Activated CD4-positive, CD25-positive, alpha-beta regulatory T cell treated with anti-CD3 and anti-CD28 coated beads, Interleukin-2, amount 50 U/mL, for 16 hours (primary cell): ENCODE measurements at regions not wholly inside any gene's neighbourhood (a gene's known extent, or its start where the extent isn't known, plus 50 kb on each side); places are given as distances from the start of the nearest gene placed in this dataset.

Experiments used
- DNase-seq: peaks from one replicate; pipeline ENCODE4 v3.0.0-alpha.2; 2020; ENCODE audit warnings: low read depth, low spot score

DNA sequence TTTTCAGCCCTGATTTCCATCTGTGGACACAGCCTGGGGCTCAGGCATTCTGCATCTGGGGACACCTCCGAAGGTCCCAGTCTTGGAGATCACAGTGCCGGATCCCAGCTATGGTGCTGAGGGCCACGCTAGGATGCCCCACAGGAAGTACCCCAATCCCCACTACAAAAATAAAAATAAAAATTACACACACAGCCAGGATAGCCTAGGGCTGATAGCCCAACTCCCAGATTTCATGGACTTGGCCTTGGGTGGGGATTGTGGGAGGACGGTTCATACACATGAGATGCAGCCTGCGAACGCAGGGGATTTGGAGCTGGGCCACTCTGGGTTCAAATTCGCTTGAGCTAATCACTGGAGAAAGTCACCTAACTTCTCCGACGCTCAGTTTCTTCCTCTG is 237.7 kb downstream of the BUD13 start:
- no peak for DNase-seq

DNA sequence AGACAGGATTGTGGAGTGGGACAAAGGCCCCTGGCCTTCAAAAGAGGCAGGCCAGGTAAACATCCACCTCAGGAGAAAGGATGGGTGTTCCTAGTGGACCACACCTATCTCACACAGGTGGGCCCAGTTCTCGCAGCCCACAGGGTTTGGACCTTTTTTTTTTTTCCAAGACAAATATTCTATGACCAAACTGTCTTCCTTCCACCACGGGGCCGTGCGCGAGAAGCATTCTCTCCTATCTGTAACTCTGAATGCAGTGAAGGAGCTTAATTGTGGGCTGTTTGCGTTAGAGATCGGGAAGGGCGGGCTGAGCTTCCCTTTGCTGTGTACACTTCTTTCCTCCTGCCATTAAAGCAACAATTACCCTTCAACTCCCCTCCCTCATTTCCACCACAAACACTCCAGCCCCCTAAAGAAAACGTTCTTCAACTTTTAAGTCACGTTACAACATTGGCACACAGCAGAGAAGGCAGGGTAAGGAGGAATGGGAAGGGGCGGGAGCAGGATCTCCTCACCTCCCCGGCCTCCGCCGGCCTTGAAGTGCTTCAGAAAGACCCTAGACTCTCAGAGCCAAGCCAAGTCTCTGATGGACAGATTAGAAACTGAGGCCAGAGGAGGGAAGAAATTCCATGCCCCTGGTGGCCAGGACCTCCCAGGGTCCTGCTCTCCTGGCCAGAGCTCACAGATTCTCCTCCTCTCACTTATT is 238.4 kb downstream of the BUD13 start:
- no peak for DNase-seq

DNA sequence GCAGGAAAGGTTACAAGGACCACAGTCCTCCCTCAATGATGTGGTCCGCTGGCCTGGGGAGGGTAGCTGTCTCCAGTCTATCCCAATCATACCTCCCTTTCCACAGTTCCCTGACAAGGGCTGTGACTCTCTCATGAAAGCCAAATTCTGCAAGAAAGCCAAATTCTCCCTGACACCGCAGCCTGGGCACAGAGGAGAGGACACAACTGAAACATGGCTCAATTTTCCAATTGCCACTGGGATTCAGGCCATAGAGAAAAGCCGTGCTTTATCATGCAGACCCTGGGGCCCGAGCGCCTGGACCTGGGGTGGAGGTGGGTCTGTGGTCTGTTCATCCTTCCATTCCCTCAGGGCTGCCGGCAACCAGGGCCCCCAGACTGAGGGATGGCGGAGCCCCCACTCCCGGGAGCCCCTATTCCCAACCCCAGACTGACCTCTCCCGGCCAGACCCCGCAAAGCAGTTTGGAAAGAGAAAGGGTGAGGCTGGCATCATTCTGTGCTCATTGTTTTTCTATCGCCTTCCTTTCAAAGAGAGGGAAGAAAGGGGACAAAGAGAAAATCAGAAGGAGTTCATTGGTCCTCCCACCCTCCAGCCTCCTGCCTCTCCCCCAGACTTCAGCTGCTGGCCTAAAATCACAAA is 239.5 kb downstream of the BUD13 start:
- DNase-seq: no peak

DNA sequence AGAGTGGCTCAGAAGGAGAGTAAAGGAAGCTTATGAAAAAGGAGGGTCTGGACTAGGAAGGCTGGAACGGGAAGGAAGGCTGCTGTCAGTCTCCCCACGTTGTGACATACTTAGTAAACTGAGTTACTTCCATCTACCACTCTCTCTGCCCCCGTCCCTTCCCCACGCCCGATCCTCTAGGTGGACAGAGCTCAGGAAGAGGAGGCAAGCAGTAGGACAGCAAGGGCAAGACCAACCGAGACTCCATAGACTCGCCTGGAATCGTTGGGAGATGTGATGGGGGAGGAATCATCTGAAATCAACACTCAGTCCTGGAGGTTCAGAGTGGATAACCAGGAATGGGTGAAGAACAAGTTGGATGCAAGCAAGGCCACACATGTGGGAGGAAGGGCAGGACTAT is 240.7 kb downstream of the BUD13 start:
- DNase-seq: no peak

DNA sequence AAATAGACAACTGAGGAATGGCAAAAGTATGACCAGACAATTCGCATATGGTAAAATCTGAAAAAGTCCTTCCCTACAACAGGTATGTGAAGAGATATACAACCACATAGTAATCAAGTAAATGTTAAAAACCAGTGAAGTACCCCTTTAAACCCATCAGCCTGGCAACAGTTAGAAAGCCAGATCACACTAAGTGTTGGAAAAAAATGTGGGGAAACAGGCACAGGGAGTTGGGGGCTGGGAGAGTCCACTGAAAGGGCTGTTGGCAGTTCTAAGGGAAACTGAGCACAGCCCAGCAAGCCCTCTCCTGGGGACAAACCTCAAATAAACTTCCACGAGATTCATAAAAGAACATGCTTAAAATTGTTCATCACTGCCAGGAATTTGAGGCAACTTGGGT is 242.1 kb downstream of the BUD13 start:
- no peak for DNase-seq

DNA sequence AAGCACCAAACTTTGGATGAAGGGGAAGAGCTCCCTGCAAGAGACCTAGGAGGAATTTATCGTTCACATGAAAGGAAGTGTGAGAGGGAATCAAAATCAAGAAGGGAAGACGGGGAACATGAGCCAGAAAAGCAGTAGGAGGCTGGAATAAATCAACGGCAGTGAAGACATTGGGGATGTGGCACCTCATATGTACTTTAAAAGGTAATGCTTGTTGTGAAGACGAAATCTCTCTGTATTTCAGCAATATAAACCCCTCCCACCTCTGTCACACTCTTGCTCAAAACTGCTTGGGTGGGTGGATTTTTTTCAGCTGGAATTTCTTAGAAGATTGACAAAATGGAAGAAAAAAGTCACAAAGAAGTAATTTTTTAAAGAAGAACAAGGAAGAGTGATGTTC is 243.5 kb downstream of the BUD13 start:
- DNase-seq: no peak

DNA sequence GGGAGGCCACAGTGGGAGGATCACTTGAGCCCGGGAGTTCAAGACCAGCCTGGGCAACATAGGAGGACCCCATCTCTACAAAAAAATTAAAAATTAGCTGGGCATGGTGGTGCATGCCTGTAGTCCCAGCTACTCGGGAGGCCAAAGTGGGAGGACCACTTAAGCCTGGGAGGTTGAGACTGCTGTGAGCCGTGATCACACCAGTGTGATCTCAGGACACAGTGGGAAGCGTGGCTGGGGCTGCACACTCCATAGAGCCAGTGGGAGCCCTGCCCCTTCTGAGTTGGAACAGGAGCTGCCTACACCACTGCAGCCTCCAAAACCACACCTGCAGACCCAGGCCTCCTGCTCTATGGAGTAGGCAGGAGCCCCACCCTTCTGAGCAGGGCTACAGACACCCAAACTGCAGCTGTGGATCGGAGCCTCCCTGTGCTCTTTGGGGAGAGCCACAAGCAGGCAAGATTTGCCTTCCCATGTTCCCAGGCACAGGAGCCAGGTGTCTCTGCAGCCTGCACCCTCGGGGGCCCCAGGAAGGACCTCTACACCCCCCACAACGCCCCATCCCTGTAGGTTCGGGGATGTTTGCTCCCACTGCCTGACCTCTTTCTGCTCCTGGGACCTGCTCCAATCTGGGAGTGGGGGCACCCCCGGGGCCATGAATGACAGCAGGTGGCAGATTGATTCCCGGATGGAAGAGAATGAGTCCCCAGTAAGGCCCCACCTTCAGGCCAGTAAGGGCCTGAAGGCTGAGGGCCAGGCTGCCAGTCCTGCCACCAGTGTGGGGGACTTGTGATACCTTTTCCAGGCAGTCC is 245.4 kb downstream of the BUD13 start:
- DNase-seq: no peak

DNA sequence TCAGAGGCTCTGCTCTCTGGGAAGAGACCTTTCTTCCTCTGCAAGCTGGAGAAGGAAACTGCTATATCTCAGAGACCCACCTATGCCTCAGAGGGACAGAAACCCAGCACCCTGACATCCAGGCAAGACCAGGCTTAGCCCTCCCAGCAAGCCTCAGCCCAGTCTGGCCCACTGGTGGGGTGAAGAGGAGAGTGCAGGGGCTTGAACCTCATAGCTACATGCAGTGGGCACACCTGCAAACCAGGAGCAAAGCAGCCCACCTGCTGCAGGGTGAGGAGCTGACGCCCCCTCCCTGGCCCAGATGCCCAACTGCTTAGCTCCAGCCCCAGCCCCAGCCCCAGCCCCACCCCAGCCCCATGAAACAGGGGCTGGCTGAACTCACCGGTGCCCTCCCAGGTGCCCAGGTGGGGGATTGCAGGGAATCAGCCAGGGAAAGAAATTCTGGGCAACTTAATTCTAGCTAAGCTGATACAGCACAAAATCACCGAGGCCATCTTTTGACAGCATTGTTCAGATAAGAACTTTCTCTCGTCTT is 246.8 kb downstream of the BUD13 start:
- DNase-seq: no peak

DNA sequence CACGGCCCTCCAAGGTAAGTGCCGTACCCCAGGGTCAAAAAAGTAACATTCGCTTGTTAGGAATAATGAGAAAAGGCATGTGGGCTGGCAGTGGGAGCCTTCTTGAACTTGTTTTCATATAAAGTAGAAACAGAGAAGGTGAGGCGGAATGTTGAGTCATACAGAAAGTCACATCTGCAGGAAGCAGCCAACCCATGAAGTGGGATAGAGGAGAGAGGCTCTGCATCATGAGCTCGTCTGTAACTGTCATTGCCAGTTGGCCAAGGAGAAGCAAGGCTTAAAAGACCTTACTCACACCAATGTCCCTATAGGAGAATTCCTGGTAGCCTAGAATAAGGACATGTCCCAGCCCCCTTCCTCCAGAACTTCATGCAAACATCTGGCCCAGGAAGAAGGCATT is 253.3 kb downstream of the BUD13 start:
- DNase-seq: no peak

DNA sequence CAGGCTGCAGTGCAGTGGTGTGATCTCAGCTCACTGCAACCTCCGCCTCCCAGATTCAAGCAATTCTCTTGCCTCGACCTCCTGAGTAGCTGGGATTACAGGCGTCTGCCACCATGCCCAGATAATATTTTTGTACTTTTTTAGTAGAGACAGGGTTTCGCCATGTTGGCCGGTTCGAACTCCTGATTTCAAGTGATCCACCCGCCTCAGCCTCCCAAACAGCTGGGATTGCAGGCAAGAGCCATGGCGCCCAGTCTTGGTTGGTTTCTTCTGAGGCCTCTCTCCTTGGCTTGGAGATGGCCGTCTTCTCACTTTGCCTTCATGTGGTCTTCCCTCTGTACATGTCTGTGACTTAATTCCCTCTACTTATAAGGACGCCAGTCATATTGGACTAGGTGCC is 254.6 kb downstream of the BUD13 start:
- DNase-seq: no peak

DNA sequence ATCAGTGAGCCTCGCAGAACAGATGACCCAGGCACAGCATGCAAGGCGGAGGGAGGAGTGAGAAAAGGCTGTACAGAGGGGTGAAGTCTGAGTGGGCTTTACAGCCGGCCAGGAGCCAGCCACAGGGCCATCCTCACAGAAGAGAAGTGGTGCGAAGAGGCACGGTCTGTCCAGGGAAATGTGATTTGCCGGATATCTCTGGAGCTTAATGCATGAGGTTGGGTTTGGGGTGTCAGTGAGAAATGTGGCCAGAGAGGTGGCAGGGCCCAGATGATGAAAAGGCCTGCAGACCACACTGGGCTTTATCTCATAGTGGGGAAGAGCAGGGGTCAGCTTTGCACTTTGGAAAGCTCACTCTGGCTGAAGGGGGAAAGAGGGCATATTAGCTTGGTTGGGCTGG is 255.2 kb downstream of the BUD13 start:
- no peak for DNase-seq

DNA sequence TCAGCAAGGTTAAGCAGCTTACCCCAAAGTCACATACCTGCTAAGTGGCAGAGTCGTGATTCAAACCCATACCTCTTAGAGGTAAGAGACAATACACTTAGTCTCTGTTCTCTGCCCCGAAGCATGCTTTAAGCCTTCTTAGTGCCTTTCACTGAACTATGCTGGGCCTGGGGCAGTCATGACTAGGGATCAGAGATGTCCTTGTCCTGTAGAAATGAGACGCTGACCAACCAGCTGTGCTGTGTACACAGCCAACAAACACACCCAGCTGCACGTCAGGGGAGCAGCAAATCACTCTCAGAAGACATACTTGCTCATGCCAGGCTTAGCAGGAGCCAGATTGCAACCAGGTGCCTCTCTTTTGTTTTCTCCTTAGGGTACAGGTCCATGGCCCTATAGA is 255.7 kb downstream of the BUD13 start:
- no peak for DNase-seq

DNA sequence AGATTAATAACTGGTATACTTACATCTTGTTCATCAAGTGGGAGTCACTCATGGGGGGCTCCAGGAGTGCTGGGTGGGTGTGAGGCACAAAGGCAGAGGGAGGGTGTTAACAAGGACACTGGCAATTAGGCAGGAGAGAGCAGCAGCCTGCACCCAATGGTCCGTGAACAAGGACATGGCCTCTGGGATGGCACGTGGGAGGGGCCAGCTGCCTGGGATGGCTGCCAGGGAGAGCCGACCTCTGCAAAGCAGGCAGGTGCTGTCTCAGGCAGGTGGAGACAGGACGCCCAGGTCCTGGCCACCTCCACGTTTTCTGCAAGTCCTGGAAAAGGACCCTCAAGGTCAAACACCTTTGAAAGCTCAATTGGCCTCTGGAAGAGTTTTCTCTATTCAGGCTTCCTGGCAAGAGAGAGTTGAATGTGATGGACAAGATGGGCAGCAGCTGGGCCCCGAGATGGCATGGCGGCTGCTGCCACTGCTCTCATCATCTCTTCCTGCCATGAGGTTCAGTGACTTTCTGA is 257.1 kb downstream of the BUD13 start:
- no peak for DNase-seq

DNA sequence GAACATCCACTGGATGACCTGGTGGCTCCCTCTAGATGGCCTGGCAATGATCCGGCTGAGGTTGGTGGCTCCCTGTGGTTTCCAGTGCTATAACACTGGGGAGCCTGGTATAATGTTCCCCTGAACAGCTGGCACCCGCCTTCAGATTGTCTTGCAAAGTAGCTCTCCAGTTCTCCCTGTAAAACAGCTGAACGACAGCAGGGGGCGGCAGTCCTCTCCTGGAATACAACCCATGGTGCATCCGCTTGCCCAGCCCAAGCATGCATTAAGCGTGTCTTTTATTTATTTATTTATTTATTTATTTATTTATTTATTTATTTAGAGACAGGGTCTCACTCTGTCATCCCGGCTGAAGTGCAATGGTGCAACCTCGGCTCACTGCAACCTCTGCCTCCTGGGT is 258.9 kb downstream of the BUD13 start:
- DNase-seq: no peak

DNA sequence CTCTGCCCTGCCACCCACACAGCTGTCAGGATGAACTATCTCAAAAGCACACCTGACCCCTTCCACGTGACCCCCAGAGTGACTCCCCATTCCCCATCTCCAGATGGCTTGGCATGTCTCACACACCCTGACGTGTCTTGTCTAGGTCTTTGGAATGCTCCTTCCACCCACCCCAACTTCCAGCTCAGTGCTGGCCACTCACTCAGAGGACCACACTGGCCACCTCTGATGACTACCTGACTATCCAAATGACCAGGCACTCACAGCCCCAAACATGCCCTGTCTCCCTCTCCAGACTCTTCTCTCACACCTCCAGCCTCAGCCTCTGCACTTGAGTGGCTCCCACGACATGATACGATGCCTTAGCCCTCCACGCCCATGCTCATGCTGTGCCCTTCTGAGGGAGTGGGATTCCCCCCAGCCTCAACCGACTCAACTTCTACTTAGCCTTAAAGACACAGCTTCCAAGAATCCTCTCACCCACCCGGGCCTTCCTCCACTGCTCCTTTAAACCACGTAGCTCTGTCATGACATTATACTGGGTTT is 259.4 kb downstream of the BUD13 start:
- DNase-seq: no peak

DNA sequence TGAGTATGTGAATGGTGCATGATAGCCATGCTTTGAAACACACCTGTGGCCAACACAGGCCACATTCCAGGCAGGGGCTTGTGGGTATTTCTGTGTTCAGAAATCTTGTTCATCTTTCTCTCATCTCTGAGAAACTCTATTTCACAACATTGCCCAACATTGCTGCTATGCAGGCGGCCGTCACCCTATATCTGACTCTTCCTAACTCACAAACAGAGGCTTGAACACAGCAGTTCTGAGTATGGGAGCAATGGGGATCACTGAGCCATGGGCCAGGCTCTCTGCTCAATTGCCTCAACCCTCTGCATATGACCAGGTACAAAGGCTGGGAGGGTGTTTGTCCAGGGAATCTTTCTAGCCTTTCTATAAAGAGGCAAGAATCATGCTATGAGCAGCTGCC is 259.9 kb downstream of the BUD13 start:
- no peak for DNase-seq

DNA sequence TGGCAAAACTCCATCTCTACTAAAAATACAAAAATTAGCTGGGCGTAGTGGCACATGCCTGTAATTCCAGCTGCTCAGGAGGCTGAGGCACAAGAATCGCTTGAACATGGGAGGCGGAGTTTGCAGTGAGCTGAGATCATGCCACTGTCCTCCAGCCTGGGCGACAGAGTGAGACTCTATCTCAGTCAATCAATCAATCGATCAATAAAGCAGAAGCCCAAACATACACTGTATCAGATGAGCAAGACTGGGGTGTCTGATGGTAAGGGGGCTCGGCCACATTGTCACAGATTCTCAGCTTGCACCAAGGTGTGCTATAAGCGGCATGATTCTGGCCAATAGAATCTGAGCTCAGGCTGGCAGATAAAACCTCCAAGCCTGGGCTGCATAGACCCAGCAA is 261.1 kb downstream of the BUD13 start:
- DNase-seq: no peak

DNA sequence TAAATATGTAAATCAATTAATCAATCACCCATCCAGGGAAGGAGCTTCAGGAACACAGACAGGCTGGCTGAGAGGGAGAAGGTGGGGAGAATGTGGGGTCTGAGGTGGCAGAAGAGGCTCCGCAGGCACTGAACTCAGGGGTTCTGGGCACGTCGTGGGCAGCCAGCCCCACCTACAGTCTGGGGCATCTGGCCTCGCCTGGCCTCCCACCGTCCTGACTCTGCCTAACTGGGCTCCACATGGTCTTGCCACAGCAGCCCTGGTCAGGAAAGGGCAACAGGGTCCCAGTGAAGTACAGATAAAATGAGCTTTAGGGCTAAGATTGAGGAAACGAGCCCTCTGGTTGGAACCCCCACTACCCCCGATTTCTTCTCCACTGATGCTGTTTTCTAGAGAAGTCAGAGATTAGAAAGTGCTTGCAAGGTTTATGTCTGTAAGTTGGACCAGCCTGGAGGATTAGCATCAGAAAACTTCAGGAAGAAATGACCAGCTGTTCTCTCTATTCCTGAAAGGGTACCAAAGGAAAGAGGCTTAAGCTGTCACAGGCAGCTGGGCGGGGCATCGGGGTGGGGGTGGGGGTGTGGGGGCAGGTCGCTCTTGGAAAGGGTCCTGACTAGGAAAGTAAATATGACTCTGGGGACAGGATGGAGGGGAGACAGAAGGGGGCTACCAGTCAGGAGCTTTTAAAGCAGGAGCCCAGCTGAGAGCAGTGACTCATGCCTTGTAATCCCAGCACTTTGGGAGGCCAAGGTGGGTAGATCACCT is 261.7 kb downstream of the BUD13 start:
- DNase-seq: no peak

DNA sequence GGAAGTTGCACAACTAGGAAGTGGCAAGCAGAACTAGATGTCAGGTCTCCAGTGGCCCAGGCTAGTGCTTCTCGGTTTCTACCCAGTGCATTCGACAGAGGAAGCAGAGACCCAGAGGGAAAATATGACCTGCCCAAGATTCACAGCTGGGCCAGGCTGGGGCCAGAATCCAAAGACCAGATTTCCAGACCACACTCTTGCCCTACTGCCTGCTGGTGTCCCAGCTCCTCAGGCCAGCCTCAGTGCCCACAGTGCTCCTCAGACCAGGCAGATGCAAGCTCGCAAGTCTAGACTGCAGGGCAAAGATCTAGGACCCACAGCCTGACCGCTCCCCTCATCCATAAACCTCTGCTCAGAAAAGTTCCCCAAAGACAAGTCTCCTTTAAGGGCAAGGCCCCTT is 262.6 kb downstream of the BUD13 start:
- no peak for DNase-seq

DNA sequence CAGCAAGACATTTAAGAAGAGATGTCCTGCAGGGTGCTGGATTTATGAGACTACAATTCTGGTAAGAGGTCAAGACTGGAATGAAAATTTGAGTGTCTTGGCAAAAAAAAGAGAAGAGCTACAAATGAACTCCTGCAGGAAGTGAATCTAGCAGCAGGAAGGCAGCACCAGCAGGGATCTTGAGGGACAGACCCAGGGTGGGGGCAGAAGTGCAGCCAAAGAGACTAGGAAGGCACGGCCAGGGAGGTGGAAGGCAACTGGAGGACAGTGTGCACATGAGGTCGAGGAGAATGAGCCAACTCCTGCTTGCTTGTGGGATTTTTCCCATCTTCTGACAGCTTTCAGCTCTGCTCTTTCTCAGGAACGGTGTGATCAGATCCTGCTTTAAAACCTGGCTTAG is 263.2 kb downstream of the BUD13 start:
- DNase-seq: no peak
